ENCODE measurements at regions not wholly inside any gene's neighbourhood (a gene's known extent, or its start where the extent isn't known, plus 50 kb on each side); places are given as distances from the start of the nearest gene placed in this dataset.

- TF ChIP-seq CTCF (IDR thresholded peaks at IDR 0.05) = no peak
- ChIA-PET CTCF (interaction anchor here (1.2 kb wide), 1 partner anchor 29 kb away, joined by 3 read pairs; no protein-coding TSS in a partner anchor), POLR2A (no interaction called here)
- DNase-seq = no peak
- intact Hi-C loops (cut with micrococcal nuclease) = no loop called here
- no peaks in the 10 kb centered on the region for H3K4me1 Mint-ChIP-seq (ENCODE audit: low read depth)
- H3K9me3 Mint-ChIP-seq = peaks cover 3% of the 10 kb centered on the region
- H3K4me3 Mint-ChIP-seq = no peak overlapping the region
- H3K27ac Mint-ChIP-seq = no peak overlapping the region
- no peaks in the 10 kb centered on the region for H3K27me3 Mint-ChIP-seq
- ATAC-seq = no peak
- H3K36me3 Mint-ChIP-seq (ENCODE audit: low read depth) = no peaks in the 10 kb centered on the region
Observed at GRCh38 chr5:33282696-33283095, 158.1 kb upstream of the TARS1 start.

GRCh38 chr5:33283243-33283642 lies 157.5 kb upstream of the TARS1 start:
- no peak for TF ChIP-seq CTCF (IDR thresholded peaks at IDR 0.05)
- H3K4me3 Mint-ChIP-seq = no peak overlapping the region
- H3K4me1 Mint-ChIP-seq (ENCODE audit: low read depth) = no peaks in the 10 kb centered on the region
- ATAC-seq = no peak
- H3K27ac Mint-ChIP-seq = no peak overlapping the region
- intact Hi-C loops (cut with micrococcal nuclease) = no loop called here
- no peaks in the 10 kb centered on the region for H3K27me3 Mint-ChIP-seq
- no peaks in the 10 kb centered on the region for H3K36me3 Mint-ChIP-seq (ENCODE audit: low read depth)
- POLR2A ChIA-PET = no interaction called here
- H3K9me3 Mint-ChIP-seq = peaks cover 1% of the 10 kb centered on the region
- CTCF ChIA-PET = interaction anchor here (1.2 kb wide), 1 partner anchor 30 kb away, joined by 3 read pairs; no protein-coding TSS in a partner anchor
- no peak for DNase-seq

- ChIA-PET POLR2A (no interaction called here), CTCF (interaction anchor here (0.6 kb wide), 1 partner anchor 13 kb away, joined by 3 read pairs; no protein-coding TSS in a partner anchor)
- intact Hi-C loops (cut with micrococcal nuclease) = no loop called here
- Mint-ChIP-seq H3K27me3 (no peaks in the 10 kb centered on the region), H3K4me1 (ENCODE audit: low read depth) (no peaks in the 10 kb centered on the region), H3K36me3 (ENCODE audit: low read depth) (no peaks in the 10 kb centered on the region), H3K9me3 (no peaks in the 10 kb centered on the region), H3K4me3 (no peak overlapping the region), H3K27ac (no peak overlapping the region)
- DNase-seq (no peak), ATAC-seq (no peak)
- TF ChIP-seq CTCF (IDR thresholded peaks at IDR 0.05) = no peak
Observed at GRCh38 chr5:33284681-33285080, 156.1 kb upstream of the TARS1 start.

- Mint-ChIP-seq H3K36me3 (ENCODE audit: low read depth) (no peaks in the 10 kb centered on the region), H3K4me1 (ENCODE audit: low read depth) (no peaks in the 10 kb centered on the region), H3K4me3 (no peak overlapping the region), H3K27ac (no peak overlapping the region), H3K27me3 (no peaks in the 10 kb centered on the region), H3K9me3 (peaks cover 4% of the 10 kb centered on the region)
- ChIA-PET POLR2A (no interaction called here), CTCF (no interaction called here)
- no peak for ATAC-seq
- intact Hi-C loops (cut with micrococcal nuclease) = no loop called here
- TF ChIP-seq CTCF (IDR thresholded peaks at IDR 0.05) = no peak
- no peak for DNase-seq
Observed at GRCh38 chr5:33287242-33287641, 153.5 kb upstream of the TARS1 start.

- Mint-ChIP-seq H3K4me1 (ENCODE audit: low read depth) (no peaks in the 10 kb centered on the region), H3K9me3 (peaks cover 4% of the 10 kb centered on the region), H3K4me3 (no peak overlapping the region), H3K36me3 (ENCODE audit: low read depth) (no peaks in the 10 kb centered on the region), H3K27me3 (no peaks in the 10 kb centered on the region), H3K27ac (no peak overlapping the region)
- CTCF ChIA-PET = interaction anchor here (0.6 to 1.4 kb wide), 2 partner anchors 8 to 105 kb away, joined by 3 read pairs; no protein-coding TSS in a partner anchor
- POLR2A ChIA-PET = no interaction called here
- TF ChIP-seq CTCF (IDR thresholded peaks at IDR 0.05) = no peak
- DNase-seq = no peak
- intact Hi-C loops (cut with micrococcal nuclease) = no loop called here
- ATAC-seq = no peak
Observed at GRCh38 chr5:33291216-33292000, 149.4 kb upstream of the TARS1 start.
